ENCODE measurements at regions not wholly inside any gene's neighbourhood (a gene's known extent, or its start where the extent isn't known, plus 50 kb on each side); places are given as distances from the start of the nearest gene placed in this dataset.

DNA sequence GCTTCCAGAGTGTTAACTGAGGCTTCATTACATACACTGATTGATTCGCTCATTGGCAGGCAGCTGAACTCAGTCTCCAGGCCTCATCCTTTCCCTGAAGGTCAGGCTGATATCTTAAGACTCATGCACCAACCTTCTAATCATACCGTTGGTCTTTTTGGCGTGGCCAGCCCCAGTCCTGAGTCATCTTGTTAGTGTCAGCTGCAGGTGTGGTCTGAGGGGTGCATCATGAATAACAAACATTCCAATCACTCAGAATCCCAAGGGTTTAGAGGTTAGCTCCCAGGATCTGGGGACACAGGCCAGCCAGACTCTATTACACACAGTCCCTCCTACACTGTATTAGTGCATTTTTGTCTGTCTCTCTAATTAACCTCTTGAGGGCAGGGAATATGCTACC, 271.5 kb downstream of the HRH4 start:
- TF ChIP-seq POLR2A (IDR thresholded peaks at IDR 0.05; ENCODE audit: low read depth, low read length) (no peak), POLR2AphosphoS5 (IDR thresholded peaks at IDR 0.05; ENCODE audit: low read depth, low read length) (no peak), TAF1 (IDR thresholded peaks at IDR 0.05; ENCODE audit: low read depth, low read length) (no peak)
